ENCODE measurements at regions not wholly inside any gene's neighbourhood (a gene's known extent, or its start where the extent isn't known, plus 50 kb on each side); places are given as distances from the start of the nearest gene placed in this dataset.

GRCh38 chr3:86708893-86709292, 282.1 kb downstream of the VGLL3 start:
- TF ChIP-seq CTCF (IDR thresholded peaks at IDR 0.05) = no peak
- no peak for TF ChIP-seq POLR2A (IDR thresholded peaks at IDR 0.05)

Measured in lower leg skin (tissue), 3 donors.